ENCODE measurements at regions not wholly inside any gene's neighbourhood (a gene's known extent, or its start where the extent isn't known, plus 50 kb on each side); places are given as distances from the start of the nearest gene placed in this dataset.

DNA sequence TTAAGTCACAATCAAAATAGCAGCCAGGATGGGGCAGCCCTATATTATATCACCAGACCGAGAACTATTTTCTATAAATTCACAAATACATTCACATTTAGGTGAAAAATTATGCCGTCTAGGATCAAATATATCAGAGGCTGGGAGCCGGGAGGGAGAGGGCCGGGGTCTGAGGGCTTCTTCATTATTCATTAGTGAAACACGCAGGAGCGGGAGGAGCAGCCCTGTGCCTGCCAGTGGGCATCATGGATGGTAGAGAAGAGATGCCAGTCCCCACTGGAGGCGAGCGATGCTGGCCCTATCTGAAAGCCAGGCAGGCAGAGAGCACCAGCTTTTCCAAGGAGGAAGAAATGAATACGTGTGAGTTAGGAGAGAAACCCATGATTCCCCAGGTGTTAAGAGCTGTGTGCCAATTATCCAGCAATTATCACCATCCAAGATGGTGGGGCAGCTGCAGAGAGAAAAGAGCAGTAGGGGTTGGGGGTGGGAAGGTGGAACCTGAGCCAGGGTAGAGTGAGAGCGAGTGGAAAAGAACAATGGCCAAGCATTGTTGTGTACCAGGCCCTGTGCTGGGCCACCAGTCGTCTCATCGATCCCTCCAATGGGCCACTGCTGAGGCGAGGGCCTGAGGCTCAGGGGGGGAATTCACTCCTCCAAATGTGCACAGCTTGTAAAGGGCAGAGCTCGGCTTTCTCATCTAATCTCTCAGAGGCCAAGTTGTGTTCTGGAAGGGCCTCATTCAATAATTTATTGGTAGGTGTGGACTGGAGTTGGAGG is 261.3 kb upstream of the TLE3 start:
- TF ChIP-seq GATA3 (IDR thresholded peaks at IDR 0.05; ENCODE audit: low read depth, low read length) = no peak
- no peak for TF ChIP-seq GATA2 (IDR thresholded peaks at IDR 0.05; ENCODE audit: low read depth, low read length)

DNA sequence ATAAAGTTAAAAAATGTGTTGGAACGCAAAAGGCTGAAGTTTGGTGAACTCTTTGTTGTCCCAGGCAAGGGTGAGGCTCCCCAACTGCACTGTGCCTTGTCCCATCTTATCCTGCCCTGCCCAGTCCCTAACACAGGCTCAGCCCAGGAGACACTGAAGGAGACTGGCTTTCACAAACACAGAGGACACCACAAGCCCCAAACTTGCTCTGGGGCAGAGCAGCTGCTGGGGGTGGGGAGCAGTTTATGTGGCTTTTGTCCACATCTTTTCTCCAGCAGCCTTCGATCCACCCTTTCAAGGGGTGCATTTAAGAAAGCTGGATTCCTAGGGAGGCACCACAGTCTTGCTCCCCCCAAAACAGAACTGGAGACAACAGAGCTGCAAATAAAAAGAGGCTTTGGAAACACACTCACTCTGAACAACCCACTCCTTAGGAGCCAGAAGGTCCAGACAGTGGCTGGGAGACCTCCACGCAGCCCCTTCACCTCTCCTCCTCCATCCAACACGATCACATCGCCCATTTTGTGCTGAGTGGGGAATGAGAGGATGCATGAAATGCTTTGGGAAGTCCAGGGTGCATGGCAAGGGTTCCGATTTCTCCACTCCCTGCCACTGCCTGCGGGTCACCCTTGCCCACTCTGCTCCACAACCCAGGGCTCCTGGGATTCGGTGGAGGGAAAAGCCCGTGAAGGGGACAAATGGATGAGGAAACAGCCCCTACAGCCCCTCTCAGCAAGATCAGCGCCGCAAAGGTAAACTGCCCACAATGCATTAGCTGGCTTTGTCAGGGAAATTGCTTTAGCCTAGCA is 260.5 kb upstream of the TLE3 start:
- TF ChIP-seq GATA3 (IDR thresholded peaks at IDR 0.05; ENCODE audit: low read depth, low read length) (no peak), GATA2 (IDR thresholded peaks at IDR 0.05; ENCODE audit: low read depth, low read length) (no peak)

DNA sequence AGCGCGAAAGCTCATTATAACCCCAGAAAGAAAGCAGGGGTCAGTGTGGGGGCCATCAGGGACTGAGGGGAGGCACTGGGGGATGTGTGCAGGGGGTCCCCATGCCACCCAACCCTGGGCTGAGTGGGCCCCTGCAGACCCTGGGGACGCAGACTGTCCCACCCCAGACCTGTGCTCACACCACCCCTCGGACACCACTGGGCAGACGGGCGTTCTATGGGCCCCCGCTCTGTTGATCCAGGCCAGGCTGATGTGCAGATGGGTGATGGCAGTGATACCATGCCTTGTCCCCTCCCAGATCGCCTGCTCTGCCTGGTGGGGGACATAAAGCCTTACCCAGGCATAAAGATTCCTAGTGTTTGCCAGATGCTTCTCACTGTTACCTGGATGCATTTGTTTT is 259.7 kb upstream of the TLE3 start:
- TF ChIP-seq GATA2 (IDR thresholded peaks at IDR 0.05; ENCODE audit: low read depth, low read length) (peak; percentile 54; the same call in 1 of the 2 replicates), GATA3 (IDR thresholded peaks at IDR 0.05; ENCODE audit: low read depth, low read length) (no peak)

DNA sequence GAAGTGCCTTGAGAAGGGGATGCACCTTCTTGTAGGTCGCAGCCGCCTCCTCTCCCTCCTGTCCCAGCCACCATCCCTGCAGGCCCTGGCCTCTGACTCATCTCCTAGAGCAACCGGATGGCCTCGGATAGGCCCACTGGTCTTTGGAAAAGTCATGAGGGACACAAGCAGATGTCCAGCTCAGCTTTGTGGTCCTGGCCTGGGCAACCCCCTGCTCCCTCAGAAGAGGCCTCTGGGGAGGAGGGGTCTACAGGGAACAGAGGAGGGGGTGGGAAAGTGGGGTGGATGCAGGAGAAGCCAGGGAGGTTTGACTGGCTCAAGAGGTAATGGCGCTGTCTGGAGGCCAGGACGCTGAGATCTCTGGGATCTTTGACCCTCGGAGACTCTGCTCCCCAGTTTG is 259.2 kb upstream of the TLE3 start:
- TF ChIP-seq GATA2 (IDR thresholded peaks at IDR 0.05; ENCODE audit: low read depth, low read length) (no peak), GATA3 (IDR thresholded peaks at IDR 0.05; ENCODE audit: low read depth, low read length) (no peak)

DNA sequence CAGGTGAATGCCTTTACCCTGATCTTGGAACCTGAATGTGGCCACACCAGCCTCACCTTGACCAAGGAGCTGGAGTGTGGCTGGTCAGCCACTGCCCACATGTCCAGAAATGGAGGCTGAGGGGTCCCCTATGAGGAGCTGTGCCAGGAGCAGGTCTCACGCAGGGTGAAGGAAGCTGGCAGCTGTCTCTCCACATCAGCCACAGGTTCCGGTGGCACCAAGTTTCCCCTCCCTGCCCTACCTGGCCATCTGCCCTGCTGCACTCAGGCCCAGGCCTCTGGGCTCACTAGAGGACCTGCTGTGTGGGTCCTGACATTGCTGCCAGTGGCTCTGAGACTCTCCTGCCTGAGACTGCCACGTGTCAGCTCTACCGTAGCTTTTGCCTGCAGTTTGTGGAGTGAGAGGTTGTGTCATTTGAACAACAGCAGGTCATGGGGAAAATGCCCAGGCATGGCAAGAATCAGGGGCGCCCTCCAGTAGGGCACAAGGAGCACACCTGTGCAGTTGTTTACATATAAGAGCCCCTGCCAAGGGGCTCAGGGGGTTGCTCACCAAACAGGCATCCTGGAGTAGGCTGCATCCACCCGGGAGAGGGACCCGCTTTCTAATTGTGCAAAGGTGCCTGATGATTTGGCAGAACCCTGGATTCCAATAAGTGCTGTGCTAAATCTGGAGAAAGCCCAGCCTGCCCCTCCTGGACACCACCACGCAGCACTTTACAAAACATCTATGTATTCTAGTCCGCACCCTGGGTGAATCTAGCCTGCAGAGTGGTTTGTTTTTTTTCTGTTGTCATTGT is 258.5 kb upstream of the TLE3 start:
- TF ChIP-seq GATA3 (IDR thresholded peaks at IDR 0.05; ENCODE audit: low read depth, low read length) (no peak), GATA2 (IDR thresholded peaks at IDR 0.05; ENCODE audit: low read depth, low read length) (no peak)

DNA sequence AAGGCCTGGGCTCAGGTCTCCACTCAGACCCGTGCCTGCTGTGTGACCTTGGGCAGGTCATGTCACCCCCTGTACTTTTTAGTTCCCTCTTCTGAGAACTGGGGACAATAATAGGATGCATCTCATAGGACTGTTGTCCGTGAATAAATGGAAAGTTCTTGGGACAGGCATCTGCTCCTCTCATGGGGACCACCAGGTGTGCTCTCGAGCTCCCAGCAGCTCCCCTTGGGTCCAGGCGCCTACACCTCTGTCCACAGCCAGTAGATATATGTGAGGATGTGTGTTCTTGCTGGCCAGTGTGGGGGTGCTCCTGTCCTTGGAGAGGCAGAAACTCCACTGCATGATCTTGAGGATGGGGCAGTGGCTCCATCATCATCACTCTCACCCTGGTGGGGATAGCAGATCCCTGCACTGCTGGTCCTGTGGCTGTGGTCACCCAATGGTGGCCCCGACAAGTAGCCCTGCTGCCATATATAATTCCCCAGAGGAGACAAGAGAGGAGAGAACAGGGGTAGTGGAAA is 257.6 kb upstream of the TLE3 start:
- TF ChIP-seq GATA3 (IDR thresholded peaks at IDR 0.05; ENCODE audit: low read depth, low read length) (no peak), GATA2 (IDR thresholded peaks at IDR 0.05; ENCODE audit: low read depth, low read length) (no peak)

DNA sequence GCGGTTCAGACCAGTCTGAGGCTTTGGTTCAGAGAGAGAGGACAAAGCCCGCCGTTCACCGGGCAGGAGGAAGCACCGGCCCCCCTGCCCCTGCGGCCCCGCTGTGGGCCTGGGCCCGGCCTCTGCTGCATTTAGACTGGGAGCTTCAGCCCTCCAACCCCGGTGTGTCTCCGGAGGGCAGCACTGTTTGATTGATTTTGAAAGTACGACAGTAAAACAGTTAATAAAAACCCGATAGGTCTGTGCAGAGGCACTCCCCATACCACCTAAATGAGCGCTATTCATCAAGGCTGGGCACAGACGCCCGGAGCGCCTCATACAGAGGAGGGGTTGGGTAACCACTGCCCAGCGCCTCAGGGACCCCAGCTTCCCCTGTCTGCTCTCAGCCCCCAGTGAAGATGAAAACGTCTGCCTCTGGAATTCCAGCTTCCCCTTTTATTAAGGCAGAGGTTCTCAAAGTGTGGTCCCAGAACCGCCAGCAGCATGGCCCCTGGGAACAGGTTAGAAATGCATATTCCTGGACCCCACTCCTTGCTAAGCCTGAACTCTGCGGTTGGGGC is 256.7 kb upstream of the TLE3 start:
- TF ChIP-seq GATA2 (IDR thresholded peaks at IDR 0.05; ENCODE audit: low read depth, low read length) = no peak
- no peak for TF ChIP-seq GATA3 (IDR thresholded peaks at IDR 0.05; ENCODE audit: low read depth, low read length)

DNA sequence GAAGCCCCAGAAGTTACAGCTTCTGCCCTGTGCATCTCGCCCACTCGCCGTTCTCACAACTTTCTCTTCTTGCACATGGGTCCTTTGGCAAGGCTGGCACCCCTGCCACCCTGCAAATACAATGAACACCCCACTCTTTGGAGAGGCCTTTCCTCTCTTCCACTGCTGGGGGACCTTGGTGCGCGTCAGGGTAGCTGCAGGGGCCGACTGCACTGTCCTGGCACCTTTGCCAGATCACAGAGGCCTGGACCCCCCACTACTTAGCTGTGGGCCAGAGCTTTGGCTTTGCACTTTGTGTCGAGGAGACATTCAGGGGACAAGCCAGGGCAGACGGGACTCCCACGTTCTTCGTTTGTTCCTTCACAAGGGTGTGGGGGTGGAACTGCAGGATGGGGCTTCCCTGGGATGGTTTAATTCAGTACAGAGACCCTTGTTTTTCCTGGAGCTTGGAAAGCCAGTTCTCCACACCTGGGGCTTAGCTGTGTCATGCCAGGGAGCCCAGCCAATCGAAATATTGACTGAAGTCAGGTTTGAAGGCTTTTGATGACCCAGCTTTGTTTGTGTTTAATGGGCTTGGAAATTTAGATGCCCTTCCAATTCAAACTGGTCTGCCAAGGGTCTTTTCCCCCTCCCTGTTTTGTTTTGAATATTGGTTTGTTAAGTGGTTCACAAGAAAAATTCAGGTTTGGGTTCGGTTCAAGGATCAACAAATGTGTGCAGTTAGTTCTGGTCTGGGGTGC is 256.1 kb upstream of the TLE3 start:
- no peak for TF ChIP-seq GATA3 (IDR thresholded peaks at IDR 0.05; ENCODE audit: low read depth, low read length)
- TF ChIP-seq GATA2 (IDR thresholded peaks at IDR 0.05; ENCODE audit: low read depth, low read length) = no peak

DNA sequence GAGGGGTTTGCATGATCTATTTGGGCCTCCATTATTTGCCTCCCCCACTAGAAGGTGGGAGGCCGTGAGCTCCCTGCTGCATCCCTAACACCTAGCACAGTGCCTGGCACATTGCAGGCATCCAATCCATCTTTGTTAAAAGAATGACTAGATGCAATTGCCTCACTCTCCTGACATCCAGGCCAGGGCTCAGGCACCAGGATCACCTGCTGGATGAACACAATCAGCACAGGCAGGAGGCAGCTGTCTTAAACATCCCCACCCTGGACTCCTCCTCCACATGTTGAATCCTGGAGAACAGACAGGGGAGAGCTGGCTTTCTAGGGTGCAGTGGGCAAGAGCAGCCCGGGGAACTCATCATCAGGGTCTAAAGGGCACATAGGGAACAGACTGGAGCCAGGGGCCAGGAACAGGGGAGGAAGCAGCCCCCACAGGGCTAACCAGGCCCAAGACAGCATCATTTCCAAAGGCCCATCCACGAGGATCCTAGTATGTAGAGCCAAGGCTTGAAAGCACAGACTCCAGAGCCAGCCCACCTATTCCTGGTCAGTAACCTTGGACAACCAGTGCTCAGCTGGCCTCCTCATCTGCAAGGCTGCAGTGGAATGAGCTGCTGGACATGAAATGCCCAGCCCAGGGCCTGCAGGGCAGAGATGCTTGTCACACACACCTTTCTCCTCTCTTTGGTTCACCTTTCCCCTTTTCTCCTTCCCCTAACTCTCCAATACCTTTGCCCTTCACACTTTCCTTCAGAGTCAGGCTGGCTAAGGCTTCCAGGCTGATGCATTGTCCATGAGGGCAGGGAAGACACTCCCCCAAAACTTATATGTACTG is 254.4 kb upstream of the TLE3 start:
- TF ChIP-seq GATA2 (IDR thresholded peaks at IDR 0.05; ENCODE audit: low read depth, low read length) (no peak), GATA3 (IDR thresholded peaks at IDR 0.05; ENCODE audit: low read depth, low read length) (no peak)

DNA sequence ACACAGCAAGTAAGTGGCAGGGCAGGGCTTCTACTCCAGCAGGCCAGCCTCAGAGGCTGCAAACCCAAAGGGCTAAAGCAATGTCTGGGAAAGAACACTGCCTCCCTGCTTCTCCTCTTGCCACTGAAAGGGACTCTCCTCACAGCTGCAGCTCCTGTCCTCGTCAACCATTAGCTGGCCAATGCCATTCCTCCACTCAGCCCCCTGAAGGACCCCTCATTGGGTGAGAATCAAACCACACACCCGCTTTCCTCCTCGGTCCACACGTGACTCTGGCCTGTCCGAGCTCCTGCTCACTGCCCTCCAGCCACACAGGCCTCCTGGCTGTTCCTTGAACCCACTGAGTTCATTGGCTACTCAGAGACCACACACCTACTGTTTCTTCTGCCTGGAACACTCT is 253.7 kb upstream of the TLE3 start:
- TF ChIP-seq GATA2 (IDR thresholded peaks at IDR 0.05; ENCODE audit: low read depth, low read length) (no peak), GATA3 (IDR thresholded peaks at IDR 0.05; ENCODE audit: low read depth, low read length) (no peak)

DNA sequence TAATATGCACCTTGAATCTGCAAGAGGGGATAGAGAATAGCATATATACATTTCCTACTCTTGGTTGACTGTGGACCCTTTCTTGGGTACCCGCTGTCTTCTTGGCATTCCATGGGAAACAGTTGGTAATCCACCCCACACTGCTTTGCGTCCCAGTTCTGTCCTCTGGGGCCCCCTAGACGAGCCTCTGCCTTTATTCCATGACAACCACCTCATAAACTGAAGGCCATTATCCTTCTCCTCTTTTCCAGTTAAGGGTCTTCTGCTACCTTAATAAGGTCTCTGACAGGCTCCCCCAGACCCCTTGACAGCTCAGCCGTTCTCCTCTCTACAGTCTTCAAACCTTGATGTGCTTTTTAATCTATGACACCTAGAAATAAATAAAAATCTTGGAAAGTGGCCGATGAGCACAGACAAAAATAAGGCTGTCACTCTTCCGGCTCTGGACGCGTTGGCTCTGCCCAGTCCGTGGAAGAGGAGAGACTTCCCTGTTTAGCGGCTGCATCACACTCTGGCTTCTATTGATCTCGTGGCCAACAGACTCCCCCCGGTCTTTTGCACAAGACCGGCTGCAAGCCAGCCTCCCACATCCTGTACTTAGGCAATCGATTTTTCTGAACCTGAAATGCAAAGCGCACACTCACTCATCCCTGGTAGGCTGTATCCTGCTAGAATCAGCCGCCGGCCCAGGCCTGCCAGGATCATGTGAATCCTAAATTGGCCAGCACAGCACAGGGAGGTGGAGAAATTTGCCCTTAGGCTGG is 251.0 kb upstream of the TLE3 start:
- TF ChIP-seq GATA2 (IDR thresholded peaks at IDR 0.05; ENCODE audit: low read depth, low read length) (no peak), GATA3 (IDR thresholded peaks at IDR 0.05; ENCODE audit: low read depth, low read length) (no peak)

DNA sequence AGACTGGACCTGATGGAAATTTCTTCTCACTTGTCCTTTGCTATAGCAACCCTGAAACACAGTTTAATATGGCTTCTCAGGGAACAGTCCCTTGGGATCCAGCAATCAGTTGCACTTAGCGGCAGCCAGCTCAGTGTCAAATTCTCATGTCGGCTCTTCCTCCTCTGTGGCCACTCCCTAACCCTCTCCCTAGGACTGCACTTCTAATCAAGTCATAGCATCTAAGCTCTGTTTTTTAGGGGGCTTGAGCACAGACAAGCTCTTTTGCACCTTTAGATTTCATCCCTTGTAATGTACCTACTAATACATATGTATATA is 250.5 kb upstream of the TLE3 start:
- TF ChIP-seq GATA3 (IDR thresholded peaks at IDR 0.05; ENCODE audit: low read depth, low read length) (no peak), GATA2 (IDR thresholded peaks at IDR 0.05; ENCODE audit: low read depth, low read length) (no peak)
